Esophagus muscularis mucosa (tissue), 4 donors: ENCODE measurements at regions not wholly inside any gene's neighbourhood (a gene's known extent, or its start where the extent isn't known, plus 50 kb on each side); places are given as distances from the start of the nearest gene placed in this dataset.

Source experiments
- EP300 ChIP-seq: sonication (generic); formaldehyde crosslinking; IDR thresholded peaks from one replicate; pipeline ENCODE4 v1.6.1; 2017; ENCODE audit warnings: antibody characterized with exemption
- POLR2A ChIP-seq: fragments of 450-650 bp; IDR thresholded peaks from one replicate; pipeline ENCODE4 v1.6.1; 2017; ENCODE audit warnings: antibody characterized with exemption, moderate library complexity, mild to moderate bottlenecking, low read depth
- POLR2AphosphoS5 ChIP-seq, 2 donors: sonication (generic); formaldehyde crosslinking; IDR thresholded peaks; one replicate each; pipeline ENCODE4 v1.6.1; 2017; ENCODE audit warnings: antibody characterized with exemption in 2 of 2
- TF ChIP-seq, protein P1 (sequence below), 3 experiments: fragments of 200-600 bp in 2 of 3; fragments of 450-650 bp in 1 of 3; sonication (generic) in 2 of 3; IDR thresholded peaks; one replicate each; pipeline ENCODE4 v1.5.1; 2017 to 2019; ENCODE audit warnings: antibody characterized with exemption in 3 of 3, mild to moderate bottlenecking in 2 of 3, moderate library complexity in 1 of 3

DNA sequence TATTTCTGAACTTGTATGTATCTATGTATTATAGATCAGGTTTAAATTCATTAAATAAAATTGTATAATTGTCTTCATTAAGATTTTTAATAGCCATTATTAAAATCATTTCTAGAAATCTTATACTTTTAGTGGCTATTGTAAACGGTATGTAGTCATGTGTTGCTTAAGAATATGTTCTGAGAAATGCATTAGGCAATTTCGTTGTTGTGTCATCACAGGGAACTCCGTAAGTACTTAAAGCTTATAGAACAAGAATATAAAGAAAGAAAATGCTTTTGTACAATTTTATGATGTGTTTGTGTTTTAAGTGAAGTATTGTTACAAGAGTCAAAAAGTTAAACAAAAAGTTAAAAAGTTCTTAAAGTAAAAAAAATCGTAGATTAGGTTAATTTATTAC is 765.8 kb downstream of the METTL4 start:
- TF ChIP-seq, protein P1, sequence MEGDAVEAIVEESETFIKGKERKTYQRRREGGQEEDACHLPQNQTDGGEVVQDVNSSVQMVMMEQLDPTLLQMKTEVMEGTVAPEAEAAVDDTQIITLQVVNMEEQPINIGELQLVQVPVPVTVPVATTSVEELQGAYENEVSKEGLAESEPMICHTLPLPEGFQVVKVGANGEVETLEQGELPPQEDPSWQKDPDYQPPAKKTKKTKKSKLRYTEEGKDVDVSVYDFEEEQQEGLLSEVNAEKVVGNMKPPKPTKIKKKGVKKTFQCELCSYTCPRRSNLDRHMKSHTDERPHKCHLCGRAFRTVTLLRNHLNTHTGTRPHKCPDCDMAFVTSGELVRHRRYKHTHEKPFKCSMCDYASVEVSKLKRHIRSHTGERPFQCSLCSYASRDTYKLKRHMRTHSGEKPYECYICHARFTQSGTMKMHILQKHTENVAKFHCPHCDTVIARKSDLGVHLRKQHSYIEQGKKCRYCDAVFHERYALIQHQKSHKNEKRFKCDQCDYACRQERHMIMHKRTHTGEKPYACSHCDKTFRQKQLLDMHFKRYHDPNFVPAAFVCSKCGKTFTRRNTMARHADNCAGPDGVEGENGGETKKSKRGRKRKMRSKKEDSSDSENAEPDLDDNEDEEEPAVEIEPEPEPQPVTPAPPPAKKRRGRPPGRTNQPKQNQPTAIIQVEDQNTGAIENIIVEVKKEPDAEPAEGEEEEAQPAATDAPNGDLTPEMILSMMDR (IDR thresholded peaks at IDR 0.05) = no peak
- TF ChIP-seq POLR2A (no peak), POLR2AphosphoS5 (IDR thresholded peaks at IDR 0.05) (no peak), EP300 (no peak)
